PC-9 (cell line): ENCODE measurements at regions not wholly inside any gene's neighbourhood (a gene's known extent, or its start where the extent isn't known, plus 50 kb on each side); places are given as distances from the start of the nearest gene placed in this dataset.

ENCODE experiments used
- EZH2 ChIP-seq: fragments of 200-600 bp; sonication (generic); IDR thresholded peaks from 2 replicates; pipeline ENCODE4 v1.8.0; 2017; ENCODE audit warnings: antibody characterized with exemption, low read depth
- TF ChIP-seq, protein P1 (sequence below): fragments of 200-600 bp; sonication (generic); conservative IDR thresholded peaks from 2 replicates; pipeline ENCODE4 v1.6.1; 2017; ENCODE audit warnings: mixed run types, antibody characterized with exemption, mild to moderate bottlenecking, moderate library complexity

DNA sequence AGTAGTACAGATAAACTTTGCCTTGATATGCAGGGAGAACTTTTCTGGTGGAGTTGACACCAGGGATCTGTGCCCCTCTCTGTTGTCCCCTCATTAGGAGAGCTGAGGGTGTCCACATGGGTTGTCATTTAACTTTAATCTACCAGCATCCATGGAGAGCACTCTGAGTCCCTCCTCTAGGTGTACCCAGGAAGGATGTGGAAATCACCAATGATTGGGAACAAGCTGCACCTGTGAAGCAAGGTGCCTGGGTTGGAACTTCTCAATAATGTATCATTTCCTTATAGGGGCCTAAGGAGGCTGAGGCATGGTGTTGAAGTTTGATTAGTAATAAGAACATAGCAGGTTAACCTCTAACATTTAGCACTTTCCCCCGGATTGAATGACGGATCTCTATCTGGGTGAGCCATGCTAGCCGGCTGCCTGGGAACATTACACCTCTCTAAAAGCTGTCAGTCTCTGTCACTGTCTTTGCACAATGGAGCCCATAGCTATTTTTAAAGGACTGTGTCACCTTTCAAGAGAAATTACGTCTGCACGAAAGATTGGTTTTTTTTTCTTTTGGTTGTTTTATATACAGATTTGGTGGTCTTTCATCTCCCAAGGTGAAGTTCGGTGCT, 239.3 kb downstream of the MAF start:
- TF ChIP-seq, protein P1, sequence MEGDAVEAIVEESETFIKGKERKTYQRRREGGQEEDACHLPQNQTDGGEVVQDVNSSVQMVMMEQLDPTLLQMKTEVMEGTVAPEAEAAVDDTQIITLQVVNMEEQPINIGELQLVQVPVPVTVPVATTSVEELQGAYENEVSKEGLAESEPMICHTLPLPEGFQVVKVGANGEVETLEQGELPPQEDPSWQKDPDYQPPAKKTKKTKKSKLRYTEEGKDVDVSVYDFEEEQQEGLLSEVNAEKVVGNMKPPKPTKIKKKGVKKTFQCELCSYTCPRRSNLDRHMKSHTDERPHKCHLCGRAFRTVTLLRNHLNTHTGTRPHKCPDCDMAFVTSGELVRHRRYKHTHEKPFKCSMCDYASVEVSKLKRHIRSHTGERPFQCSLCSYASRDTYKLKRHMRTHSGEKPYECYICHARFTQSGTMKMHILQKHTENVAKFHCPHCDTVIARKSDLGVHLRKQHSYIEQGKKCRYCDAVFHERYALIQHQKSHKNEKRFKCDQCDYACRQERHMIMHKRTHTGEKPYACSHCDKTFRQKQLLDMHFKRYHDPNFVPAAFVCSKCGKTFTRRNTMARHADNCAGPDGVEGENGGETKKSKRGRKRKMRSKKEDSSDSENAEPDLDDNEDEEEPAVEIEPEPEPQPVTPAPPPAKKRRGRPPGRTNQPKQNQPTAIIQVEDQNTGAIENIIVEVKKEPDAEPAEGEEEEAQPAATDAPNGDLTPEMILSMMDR, result no peak
- no peak for TF ChIP-seq EZH2
